ENCODE measurements at regions not wholly inside any gene's neighbourhood (a gene's known extent, or its start where the extent isn't known, plus 50 kb on each side); places are given as distances from the start of the nearest gene placed in this dataset.

DNA sequence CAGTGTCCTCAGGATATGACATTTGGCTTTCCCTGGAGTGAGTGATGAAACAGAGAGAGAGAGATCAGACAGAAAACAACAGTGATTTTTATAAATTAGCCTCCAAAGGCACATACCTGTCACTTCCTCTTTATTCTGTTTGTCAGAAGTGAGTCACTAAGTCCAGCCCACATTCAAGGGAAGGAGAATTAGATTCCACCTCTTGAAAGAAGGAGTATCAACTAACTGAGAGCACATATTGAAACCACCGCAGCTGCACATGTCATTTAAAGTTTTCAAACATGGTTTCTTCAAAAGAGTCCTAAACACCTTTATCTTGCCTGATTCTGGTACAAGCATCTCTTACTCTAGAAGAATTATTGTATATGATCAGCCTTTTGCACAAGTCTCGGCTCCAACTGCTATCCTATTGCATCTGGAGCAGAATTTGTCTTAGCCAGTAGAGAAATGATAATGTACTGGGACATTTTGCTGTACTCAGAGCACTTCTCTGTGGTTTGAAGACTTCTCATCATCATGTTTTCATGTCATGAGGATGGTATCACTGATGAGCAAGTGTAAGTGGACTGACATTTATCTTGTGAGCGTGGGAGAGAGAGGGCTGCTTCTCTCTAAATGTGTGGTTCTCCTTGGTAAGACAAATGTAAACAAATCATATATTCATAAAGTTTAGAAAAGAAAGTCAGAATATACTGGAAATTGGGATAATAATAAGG lies 338.9 kb upstream of the CFAP20DC start:
- ATAC-seq (peak; percentile 67), DNase-seq (ENCODE audit: low read depth, low spot score) (no peak), FAIRE-seq (peak; percentile 23)
- intact Hi-C loops (cut with micrococcal nuclease; ENCODE audit: unreplicated experiment), result loop anchor here (5.0 kb wide), 2 partner anchors 141 to 176 kb away; no protein-coding TSS in a partner anchor
- SMC1A ChIA-PET (ENCODE audit: uncharacterized antibody, unreplicated experiment), result interaction anchor here (0.6 to 2.6 kb wide), 12 partner anchors 14 to 187 kb away, joined by 3 to 14 read pairs (median 5); no protein-coding TSS in a partner anchor
- BruUV-seq (replicated peaks), result no TSS peak
- RAD21 ChIA-PET (ENCODE audit: unreplicated experiment), result interaction anchor here (1.0 to 1.2 kb wide), 3 partner anchors 15 to 68 kb away, joined by 3 to 4 read pairs (median 3); no protein-coding TSS in a partner anchor
- in situ Hi-C loops (cut with MboI), result loop anchor here (5.0 to 25.0 kb wide), 2 partner anchors 64 to 1176 kb away; partner anchors contain the start of gene DNASE1L3
- Histone ChIP-seq H3K9me3 (replicated peaks; ENCODE audit: control insufficient read depth, insufficient read depth, low read length) (peaks cover 6% of the 10 kb centered on the region; the same call in 2 of the 3 replicates), H3K36me3 (ENCODE audit: control insufficient read depth in 2 of 2, insufficient read depth in 2 of 2, low read length in 1 of 2) (no peaks in the 10 kb centered on the region), H3K9ac (ENCODE audit: control insufficient read depth, insufficient read depth, low read length) (no peak overlapping the region), H3K79me2 (ENCODE audit: control insufficient read depth, insufficient read depth, low read length) (no peaks in the 10 kb centered on the region), H2AFZ (ENCODE audit: control insufficient read depth, low read depth, low read length) (no peak overlapping the region; the same call in 1 of the 2 replicates), H3K27me3 (replicated peaks in 1 of 2; ENCODE audit: control insufficient read depth in 2 of 2, insufficient read depth in 2 of 2, low read length in 1 of 2) (no peaks in the 10 kb centered on the region), H4K20me1 (ENCODE audit: control insufficient read depth, insufficient read depth) (no peaks in the 10 kb centered on the region), H3K4me1 (ENCODE audit: control insufficient read depth, insufficient read depth, low read length) (peaks cover 46% of the 10 kb centered on the region), H3K27ac (ENCODE audit: control insufficient read depth, insufficient read depth) (peak overlapping the region; percentile 90), H3K4me2 (ENCODE audit: control insufficient read depth, insufficient read depth) (peak overlapping the region; percentile 53), H3K4me3 (no peak overlapping the region)
- 20% methylated on average over 3 of the region's 3 CpGs for WGBS (ENCODE audit: insufficient coverage, insufficient replicate concordance, low lambda C conversion rate, missing lambda C conversion rate)
- POLR2A ChIA-PET, result interaction anchor here (0.6 to 1.0 kb wide), 2 partner anchors 57 to 61 kb away, joined by 3 to 4 read pairs; no protein-coding TSS in a partner anchor
- CTCF ChIA-PET, result no interaction called here
- TF ChIP-seq ETV6 (conservative IDR thresholded peaks at IDR 0.05 in 1 of 2, IDR thresholded peaks at IDR 0.05 in 1 of 2; ENCODE audit: borderline replicate concordance in 1 of 2, low read depth in 1 of 2) (peak in 1 of 2 experiments; percentile 38; a peak in 1 of 4 replicates), MTA3 (IDR thresholded peaks at IDR 0.05; ENCODE audit: borderline replicate concordance, low read length) (no peak), BACH1 (IDR thresholded peaks at IDR 0.05; ENCODE audit: borderline replicate concordance) (no peak), CHD2 (IDR thresholded peaks at IDR 0.05; ENCODE audit: borderline replicate concordance, low read depth, low read length) (peak; percentile 12; the same call in 1 of the 2 replicates), CEBPB (IDR thresholded peaks at IDR 0.05; ENCODE audit: borderline replicate concordance in 1 of 2, low read depth in 2 of 2, low read length in 2 of 2) (no peak), CBX3 (IDR thresholded peaks at IDR 0.05; ENCODE audit: borderline replicate concordance, low read depth) (no peak), ATF7 (IDR thresholded peaks at IDR 0.05; ENCODE audit: low read depth) (peak; percentile 36; the same call in 1 of the 2 replicates), SPI1 (IDR thresholded peaks at IDR 0.05; ENCODE audit: borderline replicate concordance, insufficient read depth, low read depth, low read length) (peak; percentile 96)
- TF ChIP-seq, protein P1, sequence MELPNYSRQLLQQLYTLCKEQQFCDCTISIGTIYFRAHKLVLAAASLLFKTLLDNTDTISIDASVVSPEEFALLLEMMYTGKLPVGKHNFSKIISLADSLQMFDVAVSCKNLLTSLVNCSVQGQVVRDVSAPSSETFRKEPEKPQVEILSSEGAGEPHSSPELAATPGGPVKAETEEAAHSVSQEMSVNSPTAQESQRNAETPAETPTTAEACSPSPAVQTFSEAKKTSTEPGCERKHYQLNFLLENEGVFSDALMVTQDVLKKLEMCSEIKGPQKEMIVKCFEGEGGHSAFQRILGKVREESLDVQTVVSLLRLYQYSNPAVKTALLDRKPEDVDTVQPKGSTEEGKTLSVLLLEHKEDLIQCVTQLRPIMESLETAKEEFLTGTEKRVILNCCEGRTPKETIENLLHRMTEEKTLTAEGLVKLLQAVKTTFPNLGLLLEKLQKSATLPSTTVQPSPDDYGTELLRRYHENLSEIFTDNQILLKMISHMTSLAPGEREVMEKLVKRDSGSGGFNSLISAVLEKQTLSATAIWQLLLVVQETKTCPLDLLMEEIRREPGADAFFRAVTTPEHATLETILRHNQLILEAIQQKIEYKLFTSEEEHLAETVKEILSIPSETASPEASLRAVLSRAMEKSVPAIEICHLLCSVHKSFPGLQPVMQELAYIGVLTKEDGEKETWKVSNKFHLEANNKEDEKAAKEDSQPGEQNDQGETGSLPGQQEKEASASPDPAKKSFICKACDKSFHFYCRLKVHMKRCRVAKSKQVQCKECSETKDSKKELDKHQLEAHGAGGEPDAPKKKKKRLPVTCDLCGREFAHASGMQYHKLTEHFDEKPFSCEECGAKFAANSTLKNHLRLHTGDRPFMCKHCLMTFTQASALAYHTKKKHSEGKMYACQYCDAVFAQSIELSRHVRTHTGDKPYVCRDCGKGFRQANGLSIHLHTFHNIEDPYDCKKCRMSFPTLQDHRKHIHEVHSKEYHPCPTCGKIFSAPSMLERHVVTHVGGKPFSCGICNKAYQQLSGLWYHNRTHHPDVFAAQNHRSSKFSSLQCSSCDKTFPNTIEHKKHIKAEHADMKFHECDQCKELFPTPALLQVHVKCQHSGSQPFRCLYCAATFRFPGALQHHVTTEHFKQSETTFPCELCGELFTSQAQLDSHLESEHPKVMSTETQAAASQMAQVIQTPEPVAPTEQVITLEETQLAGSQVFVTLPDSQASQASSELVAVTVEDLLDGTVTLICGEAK (IDR thresholded peaks at IDR 0.05; ENCODE audit: borderline replicate concordance), result peak; percentile 46; the same call in 1 of the 2 replicates
- TF ChIP-seq, protein P2, sequence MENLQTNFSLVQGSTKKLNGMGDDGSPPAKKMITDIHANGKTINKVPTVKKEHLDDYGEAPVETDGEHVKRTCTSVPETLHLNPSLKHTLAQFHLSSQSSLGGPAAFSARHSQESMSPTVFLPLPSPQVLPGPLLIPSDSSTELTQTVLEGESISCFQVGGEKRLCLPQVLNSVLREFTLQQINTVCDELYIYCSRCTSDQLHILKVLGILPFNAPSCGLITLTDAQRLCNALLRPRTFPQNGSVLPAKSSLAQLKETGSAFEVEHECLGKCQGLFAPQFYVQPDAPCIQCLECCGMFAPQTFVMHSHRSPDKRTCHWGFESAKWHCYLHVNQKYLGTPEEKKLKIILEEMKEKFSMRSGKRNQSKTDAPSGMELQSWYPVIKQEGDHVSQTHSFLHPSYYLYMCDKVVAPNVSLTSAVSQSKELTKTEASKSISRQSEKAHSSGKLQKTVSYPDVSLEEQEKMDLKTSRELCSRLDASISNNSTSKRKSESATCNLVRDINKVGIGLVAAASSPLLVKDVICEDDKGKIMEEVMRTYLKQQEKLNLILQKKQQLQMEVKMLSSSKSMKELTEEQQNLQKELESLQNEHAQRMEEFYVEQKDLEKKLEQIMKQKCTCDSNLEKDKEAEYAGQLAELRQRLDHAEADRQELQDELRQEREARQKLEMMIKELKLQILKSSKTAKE (IDR thresholded peaks at IDR 0.05; ENCODE audit: low read depth, poor library complexity, severe bottlenecking), result no peak
- TF ChIP-seq, protein P3, sequence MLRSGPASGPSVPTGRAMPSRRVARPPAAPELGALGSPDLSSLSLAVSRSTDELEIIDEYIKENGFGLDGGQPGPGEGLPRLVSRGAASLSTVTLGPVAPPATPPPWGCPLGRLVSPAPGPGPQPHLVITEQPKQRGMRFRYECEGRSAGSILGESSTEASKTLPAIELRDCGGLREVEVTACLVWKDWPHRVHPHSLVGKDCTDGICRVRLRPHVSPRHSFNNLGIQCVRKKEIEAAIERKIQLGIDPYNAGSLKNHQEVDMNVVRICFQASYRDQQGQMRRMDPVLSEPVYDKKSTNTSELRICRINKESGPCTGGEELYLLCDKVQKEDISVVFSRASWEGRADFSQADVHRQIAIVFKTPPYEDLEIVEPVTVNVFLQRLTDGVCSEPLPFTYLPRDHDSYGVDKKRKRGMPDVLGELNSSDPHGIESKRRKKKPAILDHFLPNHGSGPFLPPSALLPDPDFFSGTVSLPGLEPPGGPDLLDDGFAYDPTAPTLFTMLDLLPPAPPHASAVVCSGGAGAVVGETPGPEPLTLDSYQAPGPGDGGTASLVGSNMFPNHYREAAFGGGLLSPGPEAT (IDR thresholded peaks at IDR 0.05; ENCODE audit: low read depth), result peak; percentile 56; the same call in 1 of the 2 replicates
- TF ChIP-seq, protein P4, sequence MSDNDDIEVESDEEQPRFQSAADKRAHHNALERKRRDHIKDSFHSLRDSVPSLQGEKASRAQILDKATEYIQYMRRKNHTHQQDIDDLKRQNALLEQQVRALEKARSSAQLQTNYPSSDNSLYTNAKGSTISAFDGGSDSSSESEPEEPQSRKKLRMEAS (IDR thresholded peaks at IDR 0.05; ENCODE audit: low read depth, low read length), result no peak
